ENCODE measurements at regions not wholly inside any gene's neighbourhood (a gene's known extent, or its start where the extent isn't known, plus 50 kb on each side); places are given as distances from the start of the nearest gene placed in this dataset.

- CTCF ChIA-PET, result no interaction called here
- Mint-ChIP-seq H3K27ac (ENCODE audit: unreplicated experiment) (no peak overlapping the region), H3K4me3 (ENCODE audit: low read depth, unreplicated experiment) (no peak overlapping the region), H3K27me3 (ENCODE audit: unreplicated experiment) (no peaks in the 10 kb centered on the region), H3K4me1 (ENCODE audit: low read depth, unreplicated experiment) (no peaks in the 10 kb centered on the region), H3K9me3 (ENCODE audit: low read depth, unreplicated experiment) (peaks cover 5% of the 10 kb centered on the region), H3K36me3 (ENCODE audit: insufficient read depth, unreplicated experiment) (no peaks in the 10 kb centered on the region)
- no TSS peak for BruUV-seq (replicated peaks)
- intact Hi-C loops (cut with micrococcal nuclease; ENCODE audit: unreplicated experiment), result no loop called here
- no peak for DNase-seq
- TF ChIP-seq CTCF (IDR thresholded peaks at IDR 0.05; ENCODE audit: unreplicated experiment), result no peak
Observed at GRCh38 chr2:59720296-59720866, 833.1 kb downstream of the BCL11A start.

DNA sequence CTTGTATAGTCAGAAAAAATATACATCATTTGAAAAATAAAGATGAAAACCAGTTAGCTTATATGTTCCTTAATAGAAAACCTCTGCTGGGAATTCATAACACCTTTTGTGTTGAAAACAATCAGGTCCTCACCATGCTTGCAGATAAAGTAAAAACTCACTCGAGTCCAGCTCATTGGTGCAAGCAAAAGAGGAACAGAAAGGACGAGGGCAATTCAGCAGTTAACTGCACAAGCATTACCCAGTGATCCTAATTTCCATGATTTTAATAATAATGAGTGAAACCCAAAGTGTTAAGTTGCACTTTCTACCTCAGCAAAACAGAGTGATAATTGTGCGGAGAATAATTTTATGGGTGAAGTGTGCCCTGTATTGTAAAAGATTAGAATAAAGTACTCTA, 839.9 kb downstream of the BCL11A start:
- peaks cover 3% of the 10 kb centered on the region for H3K9me3 Mint-ChIP-seq (ENCODE audit: low read depth, unreplicated experiment)
- H3K36me3 Mint-ChIP-seq (ENCODE audit: insufficient read depth, unreplicated experiment), result no peaks in the 10 kb centered on the region
- BruUV-seq (replicated peaks), result no TSS peak
- no peaks in the 10 kb centered on the region for H3K27me3 Mint-ChIP-seq (ENCODE audit: unreplicated experiment)
- intact Hi-C loops (cut with micrococcal nuclease; ENCODE audit: unreplicated experiment), result no loop called here
- no peak overlapping the region for H3K27ac Mint-ChIP-seq (ENCODE audit: unreplicated experiment)
- no peak for TF ChIP-seq CTCF (IDR thresholded peaks at IDR 0.05; ENCODE audit: unreplicated experiment)
- no peak overlapping the region for H3K4me3 Mint-ChIP-seq (ENCODE audit: low read depth, unreplicated experiment)
- no peak for DNase-seq
- CTCF ChIA-PET, result no interaction called here
- peaks cover 10% of the 10 kb centered on the region for H3K4me1 Mint-ChIP-seq (ENCODE audit: low read depth, unreplicated experiment)

- no peak overlapping the region for H3K4me3 Mint-ChIP-seq (ENCODE audit: low read depth, unreplicated experiment)
- CTCF ChIA-PET, result no interaction called here
- no peaks in the 10 kb centered on the region for H3K36me3 Mint-ChIP-seq (ENCODE audit: insufficient read depth, unreplicated experiment)
- H3K9me3 Mint-ChIP-seq (ENCODE audit: low read depth, unreplicated experiment), result peaks cover 3% of the 10 kb centered on the region
- TF ChIP-seq CTCF (IDR thresholded peaks at IDR 0.05; ENCODE audit: unreplicated experiment), result no peak
- intact Hi-C loops (cut with micrococcal nuclease; ENCODE audit: unreplicated experiment), result no loop called here
- no peaks in the 10 kb centered on the region for H3K27me3 Mint-ChIP-seq (ENCODE audit: unreplicated experiment)
- BruUV-seq (replicated peaks), result no TSS peak
- no peak for DNase-seq
- peaks cover 10% of the 10 kb centered on the region for H3K4me1 Mint-ChIP-seq (ENCODE audit: low read depth, unreplicated experiment)
- no peak overlapping the region for H3K27ac Mint-ChIP-seq (ENCODE audit: unreplicated experiment)
Observed at GRCh38 chr2:59711121-59711520, 842.3 kb downstream of the BCL11A start.

GRCh38 chr2:59706729-59707128, 846.7 kb downstream of the BCL11A start:
- TF ChIP-seq CTCF (IDR thresholded peaks at IDR 0.05; ENCODE audit: unreplicated experiment), result no peak
- intact Hi-C loops (cut with micrococcal nuclease; ENCODE audit: unreplicated experiment), result no loop called here
- CTCF ChIA-PET, result no interaction called here
- Mint-ChIP-seq H3K4me1 (ENCODE audit: low read depth, unreplicated experiment) (no peaks in the 10 kb centered on the region), H3K9me3 (ENCODE audit: low read depth, unreplicated experiment) (peaks cover 6% of the 10 kb centered on the region), H3K36me3 (ENCODE audit: insufficient read depth, unreplicated experiment) (no peaks in the 10 kb centered on the region), H3K27ac (ENCODE audit: unreplicated experiment) (no peak overlapping the region), H3K27me3 (ENCODE audit: unreplicated experiment) (no peaks in the 10 kb centered on the region), H3K4me3 (ENCODE audit: low read depth, unreplicated experiment) (no peak overlapping the region)
- DNase-seq, result no peak
- BruUV-seq (replicated peaks), result no TSS peak

Measured in Calu3 (cell line).